Osteoblast (primary cell): ENCODE measurements at regions not wholly inside any gene's neighbourhood (a gene's known extent, or its start where the extent isn't known, plus 50 kb on each side); places are given as distances from the start of the nearest gene placed in this dataset.

ENCODE experiments used
- DNase-seq: peaks from one replicate; pipeline ENCODE4 v3.0.0; 2011; ENCODE audit warnings: low spot score, mixed read lengths; ENCODE audit not compliant: insufficient read length; ENCODE audit errors: missing footprints
- H2AFZ ChIP-seq: 2 replicates; pipeline ENCODE4 v1.6.0; 2011; ENCODE audit warnings: mild to moderate bottlenecking, low read length
- H3K27ac ChIP-seq: 2 replicates; pipeline ENCODE4 v1.5.1; 2011; ENCODE audit warnings: mild to moderate bottlenecking, low read depth, low read length, moderate library complexity
- H3K27me3 ChIP-seq: 2 replicates; pipeline ENCODE4 v1.6.0; 2012; ENCODE audit warnings: mild to moderate bottlenecking, control low read depth, inconsistent platforms, low read length, moderate library complexity; ENCODE audit not compliant: insufficient read depth
- H3K36me3 ChIP-seq: 2 replicates; pipeline ENCODE4 v1.5.1; 2011; ENCODE audit warnings: mild to moderate bottlenecking, low read length, control low read depth, moderate library complexity; ENCODE audit not compliant: insufficient read depth
- H3K4me1 ChIP-seq: 2 replicates; pipeline ENCODE4 v1.5.1; 2011; ENCODE audit warnings: mild to moderate bottlenecking, low read length, control low read depth, moderate library complexity; ENCODE audit not compliant: insufficient read depth
- H3K4me2 ChIP-seq: 2 replicates; pipeline ENCODE4 v1.6.0; 2011; ENCODE audit warnings: mild to moderate bottlenecking, low read length; ENCODE audit not compliant: insufficient read depth
- H3K4me3 ChIP-seq: fragments of 200-600 bp; sonication (generic); 3 replicates; pipeline ENCODE4 v1.5.1; 2012; ENCODE audit warnings: mild to moderate bottlenecking, low read length, inconsistent platforms; ENCODE audit not compliant: insufficient read depth
- H3K79me2 ChIP-seq: 2 replicates; pipeline ENCODE4 v1.6.0; 2012; ENCODE audit warnings: mild to moderate bottlenecking, low read length, control low read depth, inconsistent platforms; ENCODE audit not compliant: insufficient read depth
- H3K9me3 ChIP-seq: 2 replicates; pipeline ENCODE4 v1.5.1; 2011; ENCODE audit warnings: low read depth, low read length, control low read depth
- H4K20me1 ChIP-seq: 2 replicates; pipeline ENCODE4 v1.6.0; 2012; ENCODE audit warnings: mild to moderate bottlenecking, low read length, control low read depth; ENCODE audit not compliant: insufficient read depth
- TF ChIP-seq, protein P1 (sequence below): IDR thresholded peaks from 2 replicates; pipeline ENCODE4 v1.5.1; 2011; ENCODE audit warnings: mild to moderate bottlenecking, low read depth, low read length, moderate library complexity; ENCODE audit errors: extremely low read depth

DNA sequence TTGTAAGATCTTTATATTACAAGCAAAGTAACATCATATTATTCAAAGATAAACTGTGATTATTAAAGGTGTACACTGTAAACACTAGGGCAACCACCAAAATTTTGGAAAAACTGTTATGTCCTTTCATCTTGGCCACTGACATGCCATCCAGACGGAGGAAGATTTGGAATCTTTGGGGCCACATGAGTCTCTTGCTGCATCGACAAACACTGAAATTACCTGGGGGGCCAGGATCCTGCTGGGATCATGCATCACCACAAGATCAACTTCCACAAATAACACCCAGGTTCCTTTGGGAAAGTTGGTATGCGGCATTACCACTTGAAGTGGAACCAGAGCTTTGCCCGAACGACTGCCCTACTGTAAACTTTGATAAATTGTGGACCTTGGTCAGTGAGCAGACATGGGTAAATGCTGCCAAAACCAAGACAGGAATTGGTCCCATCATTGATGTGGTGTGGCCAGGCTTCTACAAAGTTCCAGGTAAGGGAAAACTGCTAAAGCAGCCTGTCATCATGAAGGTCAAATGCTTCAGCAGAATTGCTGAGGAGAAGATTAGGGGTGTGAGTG, 110.6 kb upstream of the UXS1 start:
- DNase-seq, result no peak
- Histone ChIP-seq H3K9me3 (no peaks in the 10 kb centered on the region), H3K27ac (no peak overlapping the region), H3K4me3 (no peak overlapping the region), H3K4me2 (no peak overlapping the region), H3K79me2 (no peaks in the 10 kb centered on the region), H3K4me1 (no peaks in the 10 kb centered on the region), H2AFZ (no peak overlapping the region), H3K36me3 (no peaks in the 10 kb centered on the region), H3K27me3 (no peaks in the 10 kb centered on the region), H4K20me1 (no peaks in the 10 kb centered on the region)
- TF ChIP-seq, protein P1, sequence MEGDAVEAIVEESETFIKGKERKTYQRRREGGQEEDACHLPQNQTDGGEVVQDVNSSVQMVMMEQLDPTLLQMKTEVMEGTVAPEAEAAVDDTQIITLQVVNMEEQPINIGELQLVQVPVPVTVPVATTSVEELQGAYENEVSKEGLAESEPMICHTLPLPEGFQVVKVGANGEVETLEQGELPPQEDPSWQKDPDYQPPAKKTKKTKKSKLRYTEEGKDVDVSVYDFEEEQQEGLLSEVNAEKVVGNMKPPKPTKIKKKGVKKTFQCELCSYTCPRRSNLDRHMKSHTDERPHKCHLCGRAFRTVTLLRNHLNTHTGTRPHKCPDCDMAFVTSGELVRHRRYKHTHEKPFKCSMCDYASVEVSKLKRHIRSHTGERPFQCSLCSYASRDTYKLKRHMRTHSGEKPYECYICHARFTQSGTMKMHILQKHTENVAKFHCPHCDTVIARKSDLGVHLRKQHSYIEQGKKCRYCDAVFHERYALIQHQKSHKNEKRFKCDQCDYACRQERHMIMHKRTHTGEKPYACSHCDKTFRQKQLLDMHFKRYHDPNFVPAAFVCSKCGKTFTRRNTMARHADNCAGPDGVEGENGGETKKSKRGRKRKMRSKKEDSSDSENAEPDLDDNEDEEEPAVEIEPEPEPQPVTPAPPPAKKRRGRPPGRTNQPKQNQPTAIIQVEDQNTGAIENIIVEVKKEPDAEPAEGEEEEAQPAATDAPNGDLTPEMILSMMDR, result no peak

DNA sequence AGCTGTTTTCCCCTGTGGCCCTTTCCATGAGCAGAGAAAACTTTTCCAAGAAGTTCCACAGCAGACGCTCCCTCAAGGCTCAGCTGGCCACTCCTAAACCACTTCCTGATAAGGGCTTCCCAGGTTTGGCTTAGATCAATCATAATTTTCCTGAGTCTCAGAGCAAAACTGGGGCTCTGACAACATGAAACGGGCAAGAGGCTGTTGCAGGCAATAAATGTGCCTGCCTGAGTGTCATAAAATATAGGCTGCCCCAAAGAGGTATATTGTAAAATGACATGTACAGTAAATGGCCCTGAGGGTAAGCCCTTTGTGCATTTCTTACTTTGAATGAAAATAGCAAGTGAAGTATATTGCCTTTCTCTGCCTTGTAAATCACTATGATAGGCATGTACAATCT, 105.6 kb upstream of the UXS1 start:
- TF ChIP-seq, protein P1, result no peak
- no peak for DNase-seq
- Histone ChIP-seq H3K9me3 (no peaks in the 10 kb centered on the region), H3K27me3 (no peaks in the 10 kb centered on the region), H3K36me3 (no peaks in the 10 kb centered on the region), H3K4me2 (no peak overlapping the region), H4K20me1 (no peaks in the 10 kb centered on the region), H3K4me3 (no peak overlapping the region), H3K4me1 (no peaks in the 10 kb centered on the region), H3K27ac (no peak overlapping the region), H3K79me2 (no peaks in the 10 kb centered on the region), H2AFZ (no peak overlapping the region)

DNA sequence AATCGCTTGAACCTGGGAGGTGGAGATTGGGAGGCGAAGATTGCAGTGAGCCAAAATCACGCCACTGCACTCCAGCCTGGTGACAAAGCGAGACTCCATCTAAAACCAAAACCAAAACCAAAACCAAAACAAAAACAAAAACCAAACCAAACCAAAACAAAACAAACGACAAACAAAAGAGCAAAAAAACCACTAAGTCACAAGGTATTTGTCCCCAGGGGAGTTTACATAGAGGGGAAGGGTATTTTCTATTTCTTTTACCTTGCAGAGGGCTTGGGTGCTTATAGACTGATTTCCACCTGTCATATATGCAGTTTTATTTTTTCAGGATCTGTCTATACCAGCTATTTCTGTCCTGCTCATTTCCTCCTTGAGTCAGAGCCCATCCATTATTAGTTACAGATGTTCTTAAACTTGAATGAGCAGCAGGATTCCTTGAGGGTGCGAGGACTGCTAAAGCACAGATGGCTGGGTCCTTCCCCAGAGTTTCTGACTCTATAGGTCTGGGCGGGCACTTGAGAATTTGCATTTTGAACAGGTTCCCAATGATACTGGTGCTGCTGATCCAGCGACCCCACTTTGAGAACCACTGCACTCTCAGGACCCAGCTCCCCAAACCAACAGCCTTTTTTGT, 102.2 kb upstream of the UXS1 start:
- Histone ChIP-seq H3K79me2 (no peaks in the 10 kb centered on the region), H3K9me3 (no peaks in the 10 kb centered on the region), H3K4me2 (no peak overlapping the region), H3K4me1 (no peaks in the 10 kb centered on the region), H3K27me3 (no peaks in the 10 kb centered on the region), H4K20me1 (no peaks in the 10 kb centered on the region), H3K36me3 (no peaks in the 10 kb centered on the region), H3K4me3 (no peak overlapping the region), H3K27ac (no peak overlapping the region), H2AFZ (no peak overlapping the region)
- TF ChIP-seq, protein P1, result no peak
- no peak for DNase-seq

DNA sequence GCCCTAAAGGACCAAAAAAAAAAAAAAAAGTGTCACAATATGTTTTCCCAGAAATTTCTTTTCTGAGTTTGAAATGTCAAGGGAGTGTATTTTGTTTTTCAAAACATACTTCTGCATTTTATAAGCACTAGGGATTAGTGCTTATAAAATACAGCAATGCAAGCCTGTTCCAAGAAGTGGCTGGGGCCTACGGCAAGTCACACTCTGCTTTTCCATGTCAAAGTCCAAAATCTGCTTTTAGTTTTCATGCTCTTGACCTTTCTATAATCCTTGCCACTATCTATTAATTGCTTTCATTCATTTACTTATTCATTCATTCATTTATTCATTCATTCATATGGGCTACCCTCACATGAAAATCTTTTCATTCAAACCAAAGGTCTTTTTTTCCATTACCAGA, 100.1 kb upstream of the UXS1 start:
- Histone ChIP-seq H4K20me1 (no peaks in the 10 kb centered on the region), H3K9me3 (no peaks in the 10 kb centered on the region), H3K27ac (no peak overlapping the region), H3K36me3 (no peaks in the 10 kb centered on the region), H3K4me3 (no peak overlapping the region), H3K79me2 (no peaks in the 10 kb centered on the region), H2AFZ (no peak overlapping the region), H3K4me2 (no peak overlapping the region), H3K4me1 (no peaks in the 10 kb centered on the region), H3K27me3 (no peaks in the 10 kb centered on the region)
- no peak for DNase-seq
- TF ChIP-seq, protein P1, result no peak
